OCI-LY7 (cell line): ENCODE measurements at regions not wholly inside any gene's neighbourhood (a gene's known extent, or its start where the extent isn't known, plus 50 kb on each side); places are given as distances from the start of the nearest gene placed in this dataset.

Source experiments
- BruUV-seq: library from RNA; stranded (reverse); fragments of 400-500 nt; replicated peaks from 2 replicates; lab custom pipeline; 2021; lab: Mats Ljungman, UMichigan
- CTCF ChIA-PET: fragments of 300-600 bp; sonication (Branson Sonifier 250); formaldehyde crosslinking; loops from one replicate; lab custom pipeline; 2022; ENCODE audit warnings: antibody characterized with exemption; ENCODE audit not compliant: unreplicated experiment; lab: Charles Lee
- POLR2A ChIA-PET: fragments of 300-600 bp; sonication (Branson Sonifier 250); formaldehyde crosslinking; loops from one replicate; lab custom pipeline; 2022; ENCODE audit warnings: antibody characterized with exemption; lab: Charles Lee
- DNase-seq: peaks from one replicate; pipeline ENCODE4 v3.0.0-alpha.2; 2015; ENCODE audit warnings: low spot score
- H2AFZ ChIP-seq: fragments of 200-600 bp; sonication (generic), shearing (Covaris generic); 2 replicates; pipeline ENCODE4 v1.6.1; 2014; ENCODE audit warnings: mild to moderate bottlenecking, antibody characterized with exemption, low read length, moderate library complexity
- H3K27ac ChIP-seq: fragments of 200-600 bp; sonication (generic); 2 replicates; pipeline ENCODE4 v1.5.1; 2014; ENCODE audit warnings: mixed run types, low read depth, mild to moderate bottlenecking, moderate library complexity, low read length, inconsistent platforms; ENCODE audit not compliant: poor library complexity, severe bottlenecking
- H3K36me3 ChIP-seq: fragments of 200-600 bp; sonication (generic); 2 replicates; pipeline ENCODE4 v1.6.1; 2014; ENCODE audit warnings: mild to moderate bottlenecking, antibody characterized with exemption, low read length, moderate library complexity, mixed read lengths; ENCODE audit not compliant: insufficient read depth
- H3K4me1 ChIP-seq: fragments of 200-600 bp; sonication (generic); 2 replicates; pipeline ENCODE4 v1.5.1; 2014; ENCODE audit warnings: mild to moderate bottlenecking, low read length; ENCODE audit not compliant: insufficient read depth, poor library complexity, severe bottlenecking
- H3K4me2 ChIP-seq: fragments of 200-600 bp; sonication (generic); 2 replicates; pipeline ENCODE4 v1.6.1; 2014; ENCODE audit warnings: mild to moderate bottlenecking, low read length
- H3K4me3 ChIP-seq: fragments of 200-600 bp; sonication (generic); 2 replicates; pipeline ENCODE4 v1.5.1; 2014; ENCODE audit warnings: mild to moderate bottlenecking, low read depth, low read length; ENCODE audit not compliant: poor library complexity, severe bottlenecking
- H3K79me2 ChIP-seq: fragments of 200-600 bp; sonication (generic); 2 replicates; pipeline ENCODE4 v1.6.1; 2016; ENCODE audit warnings: low read depth, mild to moderate bottlenecking, low read length, moderate library complexity, mixed read lengths; ENCODE audit not compliant: insufficient read depth
- H3K9me2 ChIP-seq: fragments of 200-600 bp; sonication (generic); 2 replicates; pipeline ENCODE4 v1.6.1; 2016; ENCODE audit warnings: mild to moderate bottlenecking, low read length, mixed read lengths; ENCODE audit not compliant: insufficient read depth
- H3K9me3 ChIP-seq: fragments of 200-600 bp; sonication (generic); 2 replicates; pipeline ENCODE4 v1.6.1; 2014; ENCODE audit warnings: mild to moderate bottlenecking, mixed run types, low read length, mixed read lengths
- H4K20me1 ChIP-seq: fragments of 200-600 bp; sonication (generic); 2 replicates; pipeline ENCODE4 v1.6.1; 2014; ENCODE audit warnings: mild to moderate bottlenecking, antibody characterized with exemption, low read length, moderate library complexity, mixed read lengths; ENCODE audit not compliant: insufficient read depth
- EZH2phosphoT487 ChIP-seq: fragments of 200-600 bp; sonication (generic); IDR thresholded peaks from 2 replicates; pipeline ENCODE4 v1.6.1; 2018; ENCODE audit warnings: low read depth, borderline replicate concordance, mild to moderate bottlenecking, mixed run types, antibody characterized with exemption, low read length, moderate library complexity, mixed read lengths
- intact Hi-C: fragments of 100-400 bp; cut with micrococcal nuclease; formaldehyde crosslinking; loops from one replicate; pipeline ENCODE4 v1.10.0; 2022; ENCODE audit not compliant: unreplicated experiment
- TF ChIP-seq, protein P1 (sequence below): fragments of 200-600 bp; sonication (generic); conservative IDR thresholded peaks from 2 replicates; pipeline ENCODE4 v1.5.1; 2014; ENCODE audit warnings: mild to moderate bottlenecking, antibody characterized with exemption, low read length, moderate library complexity, mixed read lengths

DNA sequence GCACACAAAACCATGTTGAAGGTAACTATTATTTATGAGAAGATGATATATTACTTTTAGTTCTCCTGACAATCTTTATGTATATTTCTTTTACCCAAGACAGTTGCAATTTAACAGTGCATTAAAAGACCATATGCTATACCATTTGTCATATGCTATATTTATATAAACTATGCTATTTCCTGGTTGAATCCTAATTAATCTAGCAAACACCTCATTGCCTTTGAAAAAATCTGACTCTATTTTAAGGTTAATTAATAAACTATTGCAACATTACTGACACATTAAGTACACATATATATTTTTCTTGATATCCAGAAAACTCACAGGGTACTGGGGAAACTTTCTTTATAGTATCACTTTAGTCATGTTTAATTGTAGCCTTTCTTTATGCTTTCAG lies 649.4 kb upstream of the PCDH20 start:
- H3K4me1 ChIP-seq = no peaks in the 10 kb centered on the region
- H3K36me3 ChIP-seq = no peaks in the 10 kb centered on the region
- DNase-seq = no peak
- BruUV-seq = no TSS peak
- no peaks in the 10 kb centered on the region for H3K9me2 ChIP-seq
- H3K4me3 ChIP-seq = no peak overlapping the region
- POLR2A ChIA-PET = no interaction called here
- no peaks in the 10 kb centered on the region for H3K9me3 ChIP-seq
- no peak overlapping the region for H3K4me2 ChIP-seq
- CTCF ChIA-PET = no interaction called here
- no peaks in the 10 kb centered on the region for H3K79me2 ChIP-seq
- H3K27ac ChIP-seq = no peak overlapping the region
- intact Hi-C loops = no loop called here
- H4K20me1 ChIP-seq = no peaks in the 10 kb centered on the region
- no peak for TF ChIP-seq EZH2phosphoT487
- TF ChIP-seq, protein P1, sequence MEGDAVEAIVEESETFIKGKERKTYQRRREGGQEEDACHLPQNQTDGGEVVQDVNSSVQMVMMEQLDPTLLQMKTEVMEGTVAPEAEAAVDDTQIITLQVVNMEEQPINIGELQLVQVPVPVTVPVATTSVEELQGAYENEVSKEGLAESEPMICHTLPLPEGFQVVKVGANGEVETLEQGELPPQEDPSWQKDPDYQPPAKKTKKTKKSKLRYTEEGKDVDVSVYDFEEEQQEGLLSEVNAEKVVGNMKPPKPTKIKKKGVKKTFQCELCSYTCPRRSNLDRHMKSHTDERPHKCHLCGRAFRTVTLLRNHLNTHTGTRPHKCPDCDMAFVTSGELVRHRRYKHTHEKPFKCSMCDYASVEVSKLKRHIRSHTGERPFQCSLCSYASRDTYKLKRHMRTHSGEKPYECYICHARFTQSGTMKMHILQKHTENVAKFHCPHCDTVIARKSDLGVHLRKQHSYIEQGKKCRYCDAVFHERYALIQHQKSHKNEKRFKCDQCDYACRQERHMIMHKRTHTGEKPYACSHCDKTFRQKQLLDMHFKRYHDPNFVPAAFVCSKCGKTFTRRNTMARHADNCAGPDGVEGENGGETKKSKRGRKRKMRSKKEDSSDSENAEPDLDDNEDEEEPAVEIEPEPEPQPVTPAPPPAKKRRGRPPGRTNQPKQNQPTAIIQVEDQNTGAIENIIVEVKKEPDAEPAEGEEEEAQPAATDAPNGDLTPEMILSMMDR = no peak
- no peak overlapping the region for H2AFZ ChIP-seq

DNA sequence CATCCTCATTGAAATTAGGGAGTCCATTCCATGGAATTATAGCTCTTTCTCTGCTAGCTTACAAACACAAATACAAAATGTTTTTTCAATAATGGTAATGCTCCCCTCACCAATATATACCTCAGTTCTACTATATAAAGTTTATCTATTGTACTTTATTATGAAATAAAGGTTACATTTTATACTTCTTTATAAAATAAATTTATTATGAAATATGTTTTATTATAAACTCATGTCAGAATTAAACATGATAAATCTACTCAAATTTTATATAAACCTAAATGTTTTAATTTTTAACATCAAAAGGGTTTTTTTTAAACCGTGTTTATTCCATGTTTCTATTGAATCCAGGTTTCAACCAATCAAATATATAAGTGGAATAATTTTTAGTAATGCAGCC lies 646.1 kb upstream of the PCDH20 start:
- CTCF ChIA-PET = no interaction called here
- H4K20me1 ChIP-seq = no peaks in the 10 kb centered on the region
- no peaks in the 10 kb centered on the region for H3K4me1 ChIP-seq
- no TSS peak for BruUV-seq
- H3K4me3 ChIP-seq = no peak overlapping the region
- no peak overlapping the region for H3K27ac ChIP-seq
- H3K79me2 ChIP-seq = no peaks in the 10 kb centered on the region
- H3K9me2 ChIP-seq = no peaks in the 10 kb centered on the region
- H2AFZ ChIP-seq = no peak overlapping the region
- no peak overlapping the region for H3K4me2 ChIP-seq
- TF ChIP-seq, protein P1 = no peak
- TF ChIP-seq EZH2phosphoT487 = no peak
- H3K9me3 ChIP-seq = no peaks in the 10 kb centered on the region
- intact Hi-C loops = no loop called here
- H3K36me3 ChIP-seq = no peaks in the 10 kb centered on the region
- POLR2A ChIA-PET = no interaction called here
- no peak for DNase-seq

DNA sequence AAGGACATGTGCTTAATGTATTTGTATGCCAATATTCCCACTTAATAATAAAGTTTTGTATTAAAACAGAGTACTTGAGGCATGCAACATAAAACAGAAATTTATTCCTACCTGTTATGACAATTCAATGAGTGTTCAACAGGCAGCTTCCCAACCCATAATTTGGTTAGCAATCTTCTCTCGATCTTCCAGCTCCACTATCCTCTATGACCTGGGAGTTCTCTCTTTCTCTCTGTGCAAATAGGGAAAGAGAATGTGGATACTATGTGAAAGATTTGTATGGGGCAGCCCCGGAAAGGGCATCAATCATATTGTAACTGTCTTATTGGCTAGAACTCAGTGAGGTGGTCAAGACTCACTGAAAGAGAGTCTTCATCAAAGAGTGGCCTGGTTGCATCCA lies 644.9 kb upstream of the PCDH20 start:
- Histone ChIP-seq H3K4me3 (no peak overlapping the region), H3K9me2 (no peaks in the 10 kb centered on the region), H4K20me1 (no peaks in the 10 kb centered on the region), H2AFZ (no peak overlapping the region), H3K4me2 (no peak overlapping the region), H3K27ac (no peak overlapping the region), H3K4me1 (no peaks in the 10 kb centered on the region), H3K79me2 (no peaks in the 10 kb centered on the region), H3K9me3 (no peaks in the 10 kb centered on the region), H3K36me3 (no peaks in the 10 kb centered on the region)
- intact Hi-C loops = no loop called here
- POLR2A ChIA-PET = no interaction called here
- no TSS peak for BruUV-seq
- CTCF ChIA-PET = no interaction called here
- no peak for DNase-seq
- TF ChIP-seq, protein P1 = no peak
- TF ChIP-seq EZH2phosphoT487 = no peak
